Skin epidermis (tissue), 12 donors: ENCODE measurements at regions not wholly inside any gene's neighbourhood (a gene's known extent, or its start where the extent isn't known, plus 50 kb on each side); places are given as distances from the start of the nearest gene placed in this dataset.

ENCODE experiments used
- H3K27ac ChIP-seq, 21 experiments: fragments of 200-600 bp; sonication (generic) in 11 of 21; one replicate each; pipeline ENCODE4 v1.5.0; 2020; ENCODE audit warnings: mild to moderate bottlenecking in 3 of 21, inconsistent platforms in 2 of 21, moderate library complexity in 2 of 21
- H3K4me3 ChIP-seq, 7 experiments: fragments of 200-600 bp; sonication (generic) in 2 of 7; one replicate each; pipeline ENCODE4 v1.5.0; 2020; ENCODE audit warnings: inconsistent platforms in 2 of 7, mild to moderate bottlenecking in 2 of 7, moderate library complexity in 1 of 7

GRCh38 chr16:77589071-77589765, 133.1 kb upstream of the NUDT7 start:
- Histone ChIP-seq H3K4me3 (no peak overlapping the region), H3K27ac (no peak overlapping the region)

GRCh38 chr16:77590707-77591106, 131.6 kb upstream of the NUDT7 start:
- Histone ChIP-seq H3K27ac (no peak overlapping the region), H3K4me3 (no peak overlapping the region)

GRCh38 chr16:77591347-77591746, 131.0 kb upstream of the NUDT7 start:
- Histone ChIP-seq H3K27ac (no peak overlapping the region), H3K4me3 (no peak overlapping the region)

GRCh38 chr16:77592021-77592420, 130.3 kb upstream of the NUDT7 start:
- Histone ChIP-seq H3K4me3 (no peak overlapping the region), H3K27ac (peak overlapping the region in 1 of 21 experiments; percentile 13)

- peak overlapping the region in 1 of 21 experiments; percentile 3 for H3K27ac ChIP-seq
- no peak overlapping the region for H3K4me3 ChIP-seq
Observed at GRCh38 chr16:77594057-77594456, 128.3 kb upstream of the NUDT7 start.

GRCh38 chr16:77594799-77595596, 127.3 kb upstream of the NUDT7 start:
- no peak overlapping the region for H3K4me3 ChIP-seq

GRCh38 chr16:77596261-77596660, 126.1 kb upstream of the NUDT7 start:
- Histone ChIP-seq H3K27ac (no peak overlapping the region), H3K4me3 (no peak overlapping the region)

More at GRCh38 chr16:77594799-77595596, 127.3 kb upstream of the NUDT7 start:
- peak overlapping the region in 1 of 21 experiments; percentile 3 for H3K27ac ChIP-seq

GRCh38 chr16:77599793-77600415, 122.4 kb upstream of the NUDT7 start:
- Histone ChIP-seq H3K4me3 (no peak overlapping the region), H3K27ac (no peak overlapping the region)

GRCh38 chr16:77600555-77600954, 121.8 kb upstream of the NUDT7 start:
- no peak overlapping the region for H3K4me3 ChIP-seq
- no peak overlapping the region for H3K27ac ChIP-seq

GRCh38 chr16:77603656-77604055, 118.7 kb upstream of the NUDT7 start:
- Histone ChIP-seq H3K27ac (peak overlapping the region in 1 of 21 experiments; percentile 30), H3K4me3 (no peak overlapping the region)

GRCh38 chr16:77610496-77610895, 111.8 kb upstream of the NUDT7 start:
- Histone ChIP-seq H3K4me3 (no peak overlapping the region), H3K27ac (no peak overlapping the region)

GRCh38 chr16:77611386-77611785, 110.9 kb upstream of the NUDT7 start:
- H3K27ac ChIP-seq: no peak overlapping the region
- no peak overlapping the region for H3K4me3 ChIP-seq

- peak overlapping the region in 2 of 21 experiments; percentile 4 to 24 for H3K27ac ChIP-seq
- H3K4me3 ChIP-seq: no peak overlapping the region
Observed at GRCh38 chr16:77612596-77612995, 109.7 kb upstream of the NUDT7 start.

GRCh38 chr16:77613095-77613494, 109.2 kb upstream of the NUDT7 start:
- Histone ChIP-seq H3K4me3 (no peak overlapping the region), H3K27ac (peak overlapping the region in 3 of 21 experiments; percentile 4 to 24 (median 10))

- Histone ChIP-seq H3K4me3 (no peak overlapping the region), H3K27ac (no peak overlapping the region)
Observed at GRCh38 chr16:77617553-77617952, 104.8 kb upstream of the NUDT7 start.

- no peak overlapping the region for H3K27ac ChIP-seq
- no peak overlapping the region for H3K4me3 ChIP-seq
Observed at GRCh38 chr16:77617996-77618395, 104.3 kb upstream of the NUDT7 start.

GRCh38 chr16:77618951-77619350, 103.4 kb upstream of the NUDT7 start:
- H3K27ac ChIP-seq: no peak overlapping the region
- H3K4me3 ChIP-seq: no peak overlapping the region

GRCh38 chr16:77624085-77624484, 98.2 kb upstream of the NUDT7 start:
- no peak overlapping the region for H3K4me3 ChIP-seq

GRCh38 chr16:77636615-77637014, 85.7 kb upstream of the NUDT7 start:
- Histone ChIP-seq H3K4me3 (no peak overlapping the region), H3K27ac (no peak overlapping the region)

More at GRCh38 chr16:77624085-77624484, 98.2 kb upstream of the NUDT7 start:
- H3K27ac ChIP-seq: no peak overlapping the region

GRCh38 chr16:77637940-77638339, 84.4 kb upstream of the NUDT7 start:
- H3K27ac ChIP-seq: peak overlapping the region in 1 of 21 experiments; percentile 9
- no peak overlapping the region for H3K4me3 ChIP-seq

GRCh38 chr16:77643176-77643575, 79.1 kb upstream of the NUDT7 start:
- no peak overlapping the region for H3K27ac ChIP-seq
- no peak overlapping the region for H3K4me3 ChIP-seq
